Trophoblast cell (in vitro differentiated cells and primary cell): ENCODE measurements at regions not wholly inside any gene's neighbourhood (a gene's known extent, or its start where the extent isn't known, plus 50 kb on each side); places are given as distances from the start of the nearest gene placed in this dataset.

Experiments used
- DNase-seq, 2 donors: peaks; one replicate each; pipeline ENCODE4 v3.0.0-alpha.2; 2016
- H2AFZ ChIP-seq: 2 replicates; pipeline ENCODE4 v1.6.1; 2013; ENCODE audit warnings: low read length, moderate library complexity, mild to moderate bottlenecking; ENCODE audit not compliant: insufficient read depth, poor library complexity
- H2AK5ac ChIP-seq: 2 replicates; pipeline ENCODE4 v1.6.1; 2013; ENCODE audit warnings: mild to moderate bottlenecking, low read length
- H2BK120ac ChIP-seq: 2 replicates; pipeline ENCODE4 v1.6.1; 2013; ENCODE audit warnings: low read length, mild to moderate bottlenecking, moderate library complexity; ENCODE audit not compliant: insufficient read depth, poor library complexity
- H2BK12ac ChIP-seq: 2 replicates; pipeline ENCODE4 v1.6.1; 2013; ENCODE audit warnings: mild to moderate bottlenecking, low read length, moderate library complexity
- H2BK5ac ChIP-seq: 2 replicates; pipeline ENCODE4 v1.6.1; 2013; ENCODE audit warnings: low read length, low read depth, moderate library complexity, mild to moderate bottlenecking; ENCODE audit not compliant: poor library complexity
- H3K14ac ChIP-seq: 2 replicates; pipeline ENCODE4 v1.6.1; 2013; ENCODE audit warnings: mild to moderate bottlenecking, low read length
- H3K18ac ChIP-seq: 2 replicates; pipeline ENCODE4 v1.6.1; 2013; ENCODE audit warnings: mild to moderate bottlenecking, low read length
- H3K23ac ChIP-seq: 2 replicates; pipeline ENCODE4 v1.6.1; 2013; ENCODE audit warnings: low read length
- H3K27ac ChIP-seq: 2 replicates; pipeline ENCODE4 v1.5.1; 2013; ENCODE audit warnings: low read depth, mild to moderate bottlenecking, inconsistent platforms, low read length, moderate library complexity
- H3K27me3 ChIP-seq: 2 replicates; pipeline ENCODE4 v1.6.1; 2013; ENCODE audit warnings: inconsistent platforms, mild to moderate bottlenecking, low read length, moderate library complexity; ENCODE audit not compliant: insufficient read depth
- H3K36me3 ChIP-seq, 2 experiments: 1 replicate in 1 of 2; 2 replicates in 1 of 2; pipeline ENCODE4 v1.6.1; 2013; ENCODE audit warnings: low read length in 2 of 2, mild to moderate bottlenecking in 2 of 2, moderate library complexity in 1 of 2; ENCODE audit not compliant: insufficient read depth in 2 of 2, control insufficient read depth in 1 of 2
- H3K4ac ChIP-seq: 2 replicates; pipeline ENCODE4 v1.6.1; 2013; ENCODE audit warnings: low read depth, mild to moderate bottlenecking, low read length, moderate library complexity
- H3K4me1 ChIP-seq, 2 experiments: 1 replicate in 1 of 2; 2 replicates in 1 of 2; pipeline ENCODE4 v1.6.1; 2013; ENCODE audit warnings: low read length in 2 of 2, mild to moderate bottlenecking in 2 of 2, moderate library complexity in 1 of 2; ENCODE audit not compliant: insufficient read depth in 2 of 2, control insufficient read depth in 1 of 2
- H3K4me2 ChIP-seq: 2 replicates; pipeline ENCODE4 v1.6.1; 2013; ENCODE audit warnings: inconsistent platforms, mild to moderate bottlenecking, low read length, moderate library complexity
- H3K4me3 ChIP-seq: 2 replicates; pipeline ENCODE4 v1.5.1; 2013; ENCODE audit warnings: mild to moderate bottlenecking, low read depth, low read length, inconsistent platforms
- H3K79me1 ChIP-seq: one replicate; pipeline ENCODE4 v1.6.1; 2013; ENCODE audit warnings: low read length
- H3K79me2 ChIP-seq: 2 replicates; pipeline ENCODE4 v1.6.1; 2013; ENCODE audit warnings: low read length, mild to moderate bottlenecking; ENCODE audit not compliant: control insufficient read depth, insufficient read depth, poor library complexity
- H3K9ac ChIP-seq: 2 replicates; pipeline ENCODE4 v1.6.1; 2013; ENCODE audit warnings: mild to moderate bottlenecking, low read length
- H3K9me3 ChIP-seq: 2 replicates; pipeline ENCODE4 v1.6.1; 2013; ENCODE audit warnings: low read depth, mild to moderate bottlenecking, control low read depth, inconsistent platforms, low read length; ENCODE audit not compliant: insufficient read depth
- H4K12ac ChIP-seq: 2 replicates; pipeline ENCODE4 v1.6.1; 2013; ENCODE audit warnings: low read depth, mild to moderate bottlenecking, low read length, moderate library complexity
- H4K8ac ChIP-seq: 2 replicates; pipeline ENCODE4 v1.6.1; 2013; ENCODE audit warnings: low read depth, mild to moderate bottlenecking, low read length, moderate library complexity
- H4K91ac ChIP-seq: one replicate; pipeline ENCODE4 v1.6.1; 2013; ENCODE audit warnings: low read depth, mild to moderate bottlenecking, low read length, moderate library complexity
- WGBS: extraction: QIAGEN DNeasy Blood & Tissue Kit; methylation state at CpG from one replicate; pipeline ENCODE4 v1.1.7; 2013; ENCODE audit warnings: missing lambda C conversion rate; ENCODE audit not compliant: insufficient read length, insufficient coverage; ENCODE audit errors: extremely low coverage; 5-methylcytosine and 5-hydroxymethylcytosine counted together

DNA sequence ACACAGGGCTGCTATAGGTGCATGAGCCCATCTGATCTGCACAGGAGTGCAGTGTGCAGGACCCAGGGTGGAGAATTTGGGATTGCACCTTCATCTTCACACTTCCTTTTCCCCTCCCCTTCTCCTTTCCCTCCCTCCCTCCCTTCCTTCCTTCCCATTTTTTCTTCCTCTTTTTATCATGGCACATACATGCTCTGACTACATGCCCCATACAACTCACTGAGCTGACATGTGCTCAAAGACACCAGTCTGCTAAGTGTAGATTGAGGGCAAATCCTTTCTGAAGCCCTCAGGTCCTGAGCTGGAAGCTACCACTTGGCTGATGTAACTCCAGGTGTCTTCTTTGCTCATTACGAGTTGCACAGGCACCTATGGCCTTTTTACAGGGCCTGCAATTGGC lies 365.3 kb upstream of the ZNF32 start:
- H2AK5ac ChIP-seq, result no peak overlapping the region
- no peak overlapping the region for H3K27ac ChIP-seq
- H2BK5ac ChIP-seq, result no peak overlapping the region
- H2BK120ac ChIP-seq, result no peak overlapping the region
- H3K79me1 ChIP-seq, result peaks cover 5% of the 10 kb centered on the region
- H4K91ac ChIP-seq, result no peak overlapping the region
- H3K4me2 ChIP-seq, result no peak overlapping the region
- H3K14ac ChIP-seq, result no peak overlapping the region
- H3K36me3 ChIP-seq, result no peaks in the 10 kb centered on the region
- H4K8ac ChIP-seq, result no peak overlapping the region
- H2BK12ac ChIP-seq, result no peak overlapping the region
- no peak overlapping the region for H3K23ac ChIP-seq
- peaks cover 7 to 8% of the 10 kb centered on the region in 2 experiments for H3K4me1 ChIP-seq
- H3K18ac ChIP-seq, result no peak overlapping the region
- H3K79me2 ChIP-seq, result peaks cover 1% of the 10 kb centered on the region
- no peak overlapping the region for H3K4me3 ChIP-seq
- no peak overlapping the region for H2AFZ ChIP-seq
- DNase-seq, result no peak
- WGBS, result no CpG with 5 or more reads among the region's 1 CpG
- H4K12ac ChIP-seq, result no peak overlapping the region
- no peaks in the 10 kb centered on the region for H3K27me3 ChIP-seq
- no peaks in the 10 kb centered on the region for H3K9me3 ChIP-seq
- no peak overlapping the region for H3K4ac ChIP-seq
- no peak overlapping the region for H3K9ac ChIP-seq

- H3K14ac ChIP-seq, result no peak overlapping the region
- H4K8ac ChIP-seq, result no peak overlapping the region
- H3K4me3 ChIP-seq, result no peak overlapping the region
- H3K79me2 ChIP-seq, result peaks cover 1% of the 10 kb centered on the region
- H3K36me3 ChIP-seq, result no peaks in the 10 kb centered on the region
- peaks cover 5% of the 10 kb centered on the region for H3K79me1 ChIP-seq
- H3K4ac ChIP-seq, result no peak overlapping the region
- no CpG with 5 or more reads among the region's 3 CpGs for WGBS
- peak overlapping the region; percentile 1 for H2BK12ac ChIP-seq
- H4K12ac ChIP-seq, result no peak overlapping the region
- no peak overlapping the region for H2AK5ac ChIP-seq
- no peaks in the 10 kb centered on the region for H3K27me3 ChIP-seq
- H2AFZ ChIP-seq, result no peak overlapping the region
- DNase-seq, result no peak
- no peak overlapping the region for H3K4me2 ChIP-seq
- H3K9me3 ChIP-seq, result no peaks in the 10 kb centered on the region
- H2BK5ac ChIP-seq, result no peak overlapping the region
- no peak overlapping the region for H3K27ac ChIP-seq
- H4K91ac ChIP-seq, result no peak overlapping the region
- peaks cover 7 to 8% of the 10 kb centered on the region in 2 experiments for H3K4me1 ChIP-seq
- no peak overlapping the region for H2BK120ac ChIP-seq
- no peak overlapping the region for H3K9ac ChIP-seq
- no peak overlapping the region for H3K23ac ChIP-seq
- H3K18ac ChIP-seq, result no peak overlapping the region
Observed at GRCh38 chr10:44012921-44013320, 364.2 kb upstream of the ZNF32 start.

DNA sequence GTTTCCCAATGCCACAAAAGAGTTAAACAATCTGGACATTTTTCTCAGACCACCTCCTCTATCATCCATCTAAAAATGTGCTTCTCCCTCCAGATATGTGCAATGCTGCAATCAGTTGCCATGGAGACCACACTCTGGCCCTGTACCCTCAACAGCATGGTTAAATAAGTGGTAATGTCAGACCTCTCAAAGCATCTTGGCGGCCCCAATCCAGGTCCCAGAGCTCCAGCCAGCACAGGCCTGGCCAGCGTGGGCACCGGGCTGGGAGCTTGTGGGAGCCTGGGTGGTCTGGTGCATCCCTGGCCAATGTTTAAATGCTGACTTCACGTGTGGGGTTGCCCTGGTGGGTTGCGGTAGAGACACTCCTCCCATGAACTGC lies 362.9 kb upstream of the ZNF32 start:
- Histone ChIP-seq H2BK5ac (no peak overlapping the region), H3K23ac (no peak overlapping the region), H2BK120ac (peak overlapping the region; percentile 10), H3K9ac (no peak overlapping the region), H3K9me3 (no peaks in the 10 kb centered on the region), H3K36me3 (no peaks in the 10 kb centered on the region), H2BK12ac (peak overlapping the region; percentile 30), H3K4ac (no peak overlapping the region), H3K4me1 (peaks cover 7 to 8% of the 10 kb centered on the region in 2 experiments), H3K4me2 (no peak overlapping the region), H3K18ac (no peak overlapping the region), H3K4me3 (no peak overlapping the region), H4K91ac (peak overlapping the region; percentile 41), H2AK5ac (peak overlapping the region; percentile 2), H4K8ac (no peak overlapping the region), H3K14ac (peak overlapping the region; percentile 2), H3K79me1 (peaks cover 5% of the 10 kb centered on the region), H2AFZ (no peak overlapping the region), H3K27ac (no peak overlapping the region), H3K27me3 (no peaks in the 10 kb centered on the region), H3K79me2 (peaks cover 1% of the 10 kb centered on the region), H4K12ac (no peak overlapping the region)
- no peak for DNase-seq
- WGBS, result no CpG with 5 or more reads among the region's 5 CpGs

GRCh38 chr10:44010873-44011602 lies 362.4 kb upstream of the ZNF32 start:
- H3K36me3 ChIP-seq, result no peaks in the 10 kb centered on the region
- peaks cover 1% of the 10 kb centered on the region for H3K79me2 ChIP-seq
- peak overlapping the region; percentile 94 for H2BK12ac ChIP-seq
- no CpG with 5 or more reads among the region's 2 CpGs for WGBS
- H3K27me3 ChIP-seq, result no peaks in the 10 kb centered on the region
- H2AFZ ChIP-seq, result no peak overlapping the region
- H4K91ac ChIP-seq, result peak overlapping the region; percentile 72
- peak; percentile 74 to 81 for DNase-seq
- no peak overlapping the region for H3K4me3 ChIP-seq
- H3K14ac ChIP-seq, result peak overlapping the region; percentile 86
- peak overlapping the region; percentile 94 for H2BK120ac ChIP-seq
- H3K9ac ChIP-seq, result no peak overlapping the region
- H3K4me2 ChIP-seq, result no peak overlapping the region
- H3K18ac ChIP-seq, result peak overlapping the region; percentile 86
- H3K9me3 ChIP-seq, result no peaks in the 10 kb centered on the region
- H3K27ac ChIP-seq, result no peak overlapping the region
- peaks cover 5% of the 10 kb centered on the region for H3K79me1 ChIP-seq
- peaks cover 7 to 8% of the 10 kb centered on the region in 2 experiments for H3K4me1 ChIP-seq
- no peak overlapping the region for H3K23ac ChIP-seq
- peak overlapping the region; percentile 72 for H2AK5ac ChIP-seq
- H3K4ac ChIP-seq, result peak overlapping the region; percentile 67
- H2BK5ac ChIP-seq, result peak overlapping the region; percentile 78
- H4K8ac ChIP-seq, result peak overlapping the region; percentile 67
- H4K12ac ChIP-seq, result no peak overlapping the region
